ENCODE measurements at regions not wholly inside any gene's neighbourhood (a gene's known extent, or its start where the extent isn't known, plus 50 kb on each side); places are given as distances from the start of the nearest gene placed in this dataset.
A peak's percentile ranks its signal among the peaks of the same experiment; 100 is the strongest.

- no peaks in the 10 kb centered on the region for H3K27me3 ChIP-seq (ENCODE audit: control insufficient read depth, insufficient read depth, low read length)
Observed at GRCh38 chr7:138245216-138245615, 169.0 kb downstream of the AKR1D1 start.

DNA sequence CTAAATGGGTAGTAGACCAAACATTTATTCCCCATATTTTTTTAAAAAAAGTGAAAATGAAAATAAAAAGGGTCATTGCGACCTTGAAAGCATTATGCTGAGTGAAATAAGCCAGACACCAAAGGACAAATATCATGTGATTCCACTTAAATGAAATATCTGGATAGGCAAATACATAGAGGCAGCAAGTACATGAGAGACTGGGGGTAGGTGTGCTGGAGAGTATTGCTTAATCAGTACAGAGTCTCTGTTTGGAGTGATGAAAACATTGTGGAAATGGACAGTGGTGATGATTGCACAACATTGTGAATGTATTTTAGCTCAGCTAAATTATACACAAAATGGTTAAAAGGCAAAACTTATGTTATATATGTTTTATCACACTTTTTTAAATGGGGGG lies 169.4 kb downstream of the AKR1D1 start:
- Histone ChIP-seq H3K27me3 (ENCODE audit: control insufficient read depth, insufficient read depth, low read length) (no peaks in the 10 kb centered on the region), H3K4me3 (ENCODE audit: low read depth, low read length) (no peak overlapping the region), H3K36me3 (ENCODE audit: control insufficient read depth, insufficient read depth, low read length) (no peaks in the 10 kb centered on the region)
- FAIRE-seq (no peak), DNase-seq (ENCODE audit: low read depth) (peak; percentile 35)
- TF ChIP-seq CTCF (IDR thresholded peaks at IDR 0.05; ENCODE audit: insufficient read depth, low read length, severe bottlenecking), result no peak

More at GRCh38 chr7:138245216-138245615, 169.0 kb downstream of the AKR1D1 start:
- TF ChIP-seq CTCF (IDR thresholded peaks at IDR 0.05; ENCODE audit: insufficient read depth, low read length, severe bottlenecking), result no peak
- FAIRE-seq, result no peak
- DNase-seq (ENCODE audit: low read depth), result no peak
- H3K4me3 ChIP-seq (ENCODE audit: low read depth, low read length), result no peak overlapping the region
- no peaks in the 10 kb centered on the region for H3K36me3 ChIP-seq (ENCODE audit: control insufficient read depth, insufficient read depth, low read length)

- DNase-seq (ENCODE audit: low read depth), result no peak
- Histone ChIP-seq H3K4me3 (ENCODE audit: low read depth, low read length) (no peak overlapping the region), H3K27me3 (ENCODE audit: control insufficient read depth, insufficient read depth, low read length) (no peaks in the 10 kb centered on the region), H3K36me3 (ENCODE audit: control insufficient read depth, insufficient read depth, low read length) (no peaks in the 10 kb centered on the region)
- TF ChIP-seq CTCF (IDR thresholded peaks at IDR 0.05; ENCODE audit: insufficient read depth, low read length, severe bottlenecking), result no peak
- FAIRE-seq, result no peak
Observed at GRCh38 chr7:138246428-138246827, 170.2 kb downstream of the AKR1D1 start.

DNA sequence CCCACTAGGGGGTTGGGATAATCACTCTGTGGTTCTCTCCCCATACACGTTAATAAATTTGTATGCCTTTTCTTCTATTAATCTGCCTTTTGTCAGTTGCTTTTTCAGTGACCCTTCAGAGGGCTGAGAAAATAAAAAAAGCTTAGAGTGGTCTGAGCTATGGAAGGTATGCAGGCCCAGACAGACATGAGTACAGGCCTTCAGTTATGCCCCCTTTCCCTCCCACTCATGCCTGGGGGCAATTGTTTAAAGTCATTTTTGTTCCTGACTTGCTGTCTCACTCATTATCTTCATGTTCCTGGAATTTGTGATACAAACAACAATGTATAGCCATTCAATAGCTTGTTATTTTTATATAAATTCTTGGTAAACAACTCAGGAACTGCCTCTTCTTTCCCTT lies 170.8 kb downstream of the AKR1D1 start:
- TF ChIP-seq CTCF (IDR thresholded peaks at IDR 0.05; ENCODE audit: insufficient read depth, low read length, severe bottlenecking), result no peak
- H3K4me3 ChIP-seq (ENCODE audit: low read depth, low read length), result no peak overlapping the region
- no peaks in the 10 kb centered on the region for H3K27me3 ChIP-seq (ENCODE audit: control insufficient read depth, insufficient read depth, low read length)
- FAIRE-seq, result no peak
- H3K36me3 ChIP-seq (ENCODE audit: control insufficient read depth, insufficient read depth, low read length), result no peaks in the 10 kb centered on the region
- DNase-seq (ENCODE audit: low read depth), result no peak

DNA sequence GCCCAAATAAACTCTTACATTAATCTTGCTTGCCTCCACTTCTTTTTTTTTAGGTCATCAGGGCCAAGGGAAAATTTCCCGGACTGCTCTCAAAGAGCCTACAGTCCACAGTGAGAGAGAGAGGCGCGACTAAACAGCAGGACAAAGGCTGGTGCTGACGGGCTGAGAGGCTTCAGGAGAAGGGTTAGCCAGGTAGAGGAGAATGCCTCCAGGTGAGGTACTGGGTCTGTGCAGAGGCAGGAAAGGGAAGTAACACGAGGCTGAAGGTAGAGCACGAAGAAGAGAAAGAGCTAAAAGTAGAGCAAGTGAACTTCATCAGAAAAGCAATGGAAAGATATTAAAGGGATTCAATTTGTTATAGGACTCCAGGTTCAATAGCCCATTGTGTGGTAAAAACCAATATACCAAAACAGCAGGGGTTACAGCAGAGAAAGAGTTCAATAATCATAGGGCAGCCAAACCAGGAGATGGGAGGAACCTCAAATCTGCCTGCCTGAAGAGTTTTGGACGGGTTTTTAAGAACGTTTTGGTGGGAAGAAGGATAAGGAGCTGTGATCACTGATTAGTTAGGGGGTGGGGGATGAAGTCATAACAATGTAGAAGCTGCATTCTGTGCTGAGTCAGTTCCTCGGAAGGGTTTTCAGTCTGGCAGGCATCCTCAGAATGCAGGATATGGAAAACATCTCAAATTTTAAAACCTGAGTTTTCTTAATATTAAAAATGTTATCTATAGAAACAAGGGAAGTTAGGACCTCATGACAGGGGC lies 171.5 kb downstream of the AKR1D1 start:
- no peak for FAIRE-seq

More for the DNA sequence above, 171.5 kb downstream of the AKR1D1 start:
- no peaks in the 10 kb centered on the region for H3K27me3 ChIP-seq (ENCODE audit: control insufficient read depth, insufficient read depth, low read length)
- TF ChIP-seq CTCF (IDR thresholded peaks at IDR 0.05; ENCODE audit: insufficient read depth, low read length, severe bottlenecking), result no peak
- H3K4me3 ChIP-seq (ENCODE audit: low read depth, low read length), result no peak overlapping the region
- DNase-seq (ENCODE audit: low read depth), result no peak
- H3K36me3 ChIP-seq (ENCODE audit: control insufficient read depth, insufficient read depth, low read length), result no peaks in the 10 kb centered on the region
